Heart left ventricle (tissue), 16 donors: ENCODE measurements at regions not wholly inside any gene's neighbourhood (a gene's known extent, or its start where the extent isn't known, plus 50 kb on each side); places are given as distances from the start of the nearest gene placed in this dataset.

Experiments
- ATAC-seq, 4 donors: fragments of 200-7000 bp; cut with Tn5 transposase; one replicate each; pipeline ENCODE4 v1.9.1; 2020 to 2022; ENCODE audit warnings: moderate library complexity in 4 of 4, mild to moderate bottlenecking in 3 of 4, moderate number of reproducible peaks in 1 of 4
- DNase-seq, 5 donors: peaks; one replicate each; pipeline ENCODE4 v3.0.0-alpha.2; 2020
- H3K27ac ChIP-seq, 12 donors: fragments of 200-600 bp; sonication (generic) in 4 of 12; one replicate each; pipeline versions ENCODE4 v1.5.0 to v1.8.0; 2016 to 2022; ENCODE audit warnings: mild to moderate bottlenecking in 2 of 12
- H3K27me3 ChIP-seq, 9 donors: fragments of 200-600 bp; sonication (generic) in 2 of 9; one replicate each; pipeline versions ENCODE4 v1.5.1 to v1.8.0; 2016 to 2022; ENCODE audit warnings: mild to moderate bottlenecking in 3 of 9
- H3K36me3 ChIP-seq, 9 donors: fragments of 200-600 bp; sonication (generic) in 2 of 9; one replicate each; pipeline versions ENCODE4 v1.5.0 to v1.8.0; 2018 to 2022; ENCODE audit warnings: mild to moderate bottlenecking in 2 of 9
- H3K4me1 ChIP-seq, 12 donors: fragments of 200-600 bp; sonication (generic) in 4 of 12; one replicate each; pipeline versions ENCODE4 v1.5.0 to v1.8.0; 2016 to 2022; ENCODE audit warnings: mild to moderate bottlenecking in 3 of 12
- H3K4me3 ChIP-seq, 12 donors: fragments of 200-600 bp; sonication (generic) in 4 of 12; one replicate each; pipeline versions ENCODE4 v1.5.0 to v1.8.0; 2017 to 2022; ENCODE audit warnings: mild to moderate bottlenecking in 9 of 12, moderate library complexity in 4 of 12
- H3K9me3 ChIP-seq, 12 donors: fragments of 200-600 bp; sonication (generic) in 4 of 12; one replicate each; pipeline versions ENCODE4 v1.5.0 to v1.8.0; 2016 to 2022; ENCODE audit warnings: mild to moderate bottlenecking in 1 of 12
- CTCF ChIP-seq, 12 donors: fragments of 200-600 bp; sonication (generic) in 4 of 12; IDR thresholded peaks; one replicate each; pipeline versions ENCODE4 v1.5.0 to v1.8.0; 2018 to 2022; ENCODE audit warnings: antibody characterized with exemption in 12 of 12, mild to moderate bottlenecking in 5 of 12
- POLR2A ChIP-seq, 2 donors: fragments of 450-650 bp; IDR thresholded peaks; one replicate each; pipeline ENCODE4 v1.6.1; 2017; ENCODE audit warnings: antibody characterized with exemption in 2 of 2, mild to moderate bottlenecking in 2 of 2, moderate library complexity in 2 of 2
- WGBS, 4 donors: extraction: QIAGEN DNeasy Blood & Tissue Kit in 2 of 4; methylation state at CpG; one replicate each; pipeline versions ENCODE4 v1.1.5 to v1.1.7; 2013 to 2018; 5-methylcytosine and 5-hydroxymethylcytosine counted together
- intact Hi-C, 10 donors: fragments of 100-400 bp; cut with DNase I; formaldehyde crosslinking; loops; one replicate each; pipeline versions ENCODE4 v1.11.1 to v1.14.2; 2022
- donor health status: ischemic (EF 13 %, LVEDD 7.1; RV severe dilation, severe dysfunction).
- donor health status: healthy with polysubstance abuse.
- donor health status: DM: no; HTN: yes; CAD: no.
- donor health status: DM: no; HTN: no; CAD: no.
- donor health status: ischemic (EF 25% LVEDD 6.9; RV normal size, moderate dysfunction).
- donor health status: ischemic (EF 25% LVEDD 5.7; RV mildly dilated, moderate dysfunction).
- donor health status: healthy.
- donor health status: DM: yes; HTN: yes; CAD: no.
- donor health status: ischemic (EF 35%, LVEDD 5.7; RV mildly dilated, moderate dysfunction).
- donor health status: nonischemic (EF 11% LVEDD 7.7; RV severe dilation, severe dysfunction).
- donor health status: DM: yes; HTN: yes; CAD: no.
- donor health status: PGD.
- donor health status: ischemic (EF 29% LVEDD 5.4; RV normal size, mild dysfunction).
- donor health status: nonischemic (EF 23%, LVEDD 6.1; RV moderate dilation, normal function).

GRCh38 chr10:111481261-111481826 lies 404.5 kb downstream of the ADRA2A start:
- TF ChIP-seq POLR2A (IDR thresholded peaks at IDR 0.05): no peak
- TF ChIP-seq CTCF (IDR thresholded peaks at IDR 0.05): no peak
- H3K27ac ChIP-seq: no peak overlapping the region
- intact Hi-C loops: no loop called here
- no peak for DNase-seq
- no peaks in the 10 kb centered on the region for H3K36me3 ChIP-seq
- no peak for ATAC-seq
- no peak overlapping the region for H3K4me3 ChIP-seq
- no peaks in the 10 kb centered on the region for H3K27me3 ChIP-seq
- no peaks in the 10 kb centered on the region for H3K4me1 ChIP-seq
- 65 to 73% (median 69%) methylated on average over 5 of the region's 5 CpGs for WGBS, 4 donors
- H3K9me3 ChIP-seq: no peaks in the 10 kb centered on the region

- 86 to 90% (median 87%) methylated on average over 2 of the region's 2 CpGs for WGBS, 4 donors
- no peaks in the 10 kb centered on the region for H3K27me3 ChIP-seq
Observed at GRCh38 chr10:111481866-111482265, 405.0 kb downstream of the ADRA2A start.

DNA sequence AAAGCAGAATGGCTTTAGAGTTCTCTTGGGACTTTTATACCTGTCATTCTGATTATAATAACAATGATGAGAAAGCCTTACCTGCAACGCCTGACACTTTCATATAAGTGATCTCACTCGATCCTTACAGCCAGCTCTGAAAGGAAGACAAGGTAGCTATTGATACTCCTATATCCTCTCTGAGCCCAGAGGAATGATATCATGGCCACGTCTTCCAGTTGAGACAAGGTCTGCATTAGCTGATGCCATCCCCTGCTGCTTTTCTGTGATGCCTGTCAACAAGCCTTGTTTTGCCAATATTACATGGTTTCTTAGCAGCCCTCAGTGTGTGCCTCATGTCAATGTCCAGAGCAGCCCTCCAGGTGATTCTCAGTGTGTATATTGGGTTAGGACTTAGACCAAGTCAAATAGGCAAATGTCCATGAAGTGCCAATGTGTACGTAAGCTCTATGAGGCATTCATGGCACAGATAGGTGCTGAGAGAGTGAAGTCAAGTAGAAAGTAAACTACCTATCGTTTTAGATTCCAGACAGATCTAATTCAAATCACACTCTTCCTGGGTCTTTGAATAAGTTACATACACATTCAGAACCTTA lies 405.9 kb downstream of the ADRA2A start:
- H3K4me1 ChIP-seq: no peaks in the 10 kb centered on the region
- H3K27ac ChIP-seq: no peak overlapping the region
- no peaks in the 10 kb centered on the region for H3K27me3 ChIP-seq
- DNase-seq (no peak), ATAC-seq (no peak)
- intact Hi-C loops: no loop called here
- TF ChIP-seq POLR2A (IDR thresholded peaks at IDR 0.05) (no peak), CTCF (IDR thresholded peaks at IDR 0.05) (no peak)
- H3K9me3 ChIP-seq: no peaks in the 10 kb centered on the region
- no peak overlapping the region for H3K4me3 ChIP-seq
- no peaks in the 10 kb centered on the region for H3K36me3 ChIP-seq
- WGBS, 4 donors: 69 to 82% (median 77%) methylated on average over 5 of the region's 5 CpGs

More at GRCh38 chr10:111481866-111482265, 405.0 kb downstream of the ADRA2A start:
- intact Hi-C loops: no loop called here
- no peaks in the 10 kb centered on the region for H3K4me1 ChIP-seq
- H3K27ac ChIP-seq: no peak overlapping the region
- ATAC-seq: no peak
- DNase-seq: no peak
- no peak overlapping the region for H3K4me3 ChIP-seq
- TF ChIP-seq CTCF (IDR thresholded peaks at IDR 0.05): no peak
- TF ChIP-seq POLR2A (IDR thresholded peaks at IDR 0.05): no peak
- no peaks in the 10 kb centered on the region for H3K9me3 ChIP-seq
- H3K36me3 ChIP-seq: no peaks in the 10 kb centered on the region

DNA sequence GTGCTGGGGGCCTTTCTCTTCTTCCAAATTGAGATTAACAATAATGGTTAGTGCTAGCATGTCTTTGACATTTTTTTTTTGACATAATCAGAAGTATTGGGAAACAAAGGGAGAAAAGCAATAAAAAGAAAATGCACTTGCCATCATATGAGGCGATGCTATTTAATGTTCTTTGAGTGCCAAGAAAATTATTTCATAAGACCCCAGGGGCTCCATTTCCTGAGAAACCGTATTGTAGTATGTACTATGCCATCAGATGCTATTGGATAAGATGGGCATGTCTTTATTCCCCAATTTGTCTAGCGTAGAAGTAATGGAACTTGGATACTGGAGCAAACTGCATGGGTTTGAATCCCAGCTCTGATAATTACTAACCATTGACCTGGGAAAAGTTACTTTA lies 408.9 kb downstream of the ADRA2A start:
- no peak for ATAC-seq
- H3K4me3 ChIP-seq: no peak overlapping the region
- no peak overlapping the region for H3K27ac ChIP-seq
- no peaks in the 10 kb centered on the region for H3K4me1 ChIP-seq
- H3K9me3 ChIP-seq: peaks cover 0 to 28% (median 10%) of the 10 kb centered on the region in 12 donors
- no peaks in the 10 kb centered on the region for H3K27me3 ChIP-seq
- H3K36me3 ChIP-seq: no peaks in the 10 kb centered on the region
- intact Hi-C loops: no loop called here
- DNase-seq: no peak
- TF ChIP-seq CTCF (IDR thresholded peaks at IDR 0.05) (no peak), POLR2A (IDR thresholded peaks at IDR 0.05) (no peak)
- WGBS, 4 donors: 64 to 78% (median 70%) methylated on average over 3 of the region's 3 CpGs
